Mesothelial cell of epicardium (in vitro differentiated cells): ENCODE measurements at regions not wholly inside any gene's neighbourhood (a gene's known extent, or its start where the extent isn't known, plus 50 kb on each side); places are given as distances from the start of the nearest gene placed in this dataset.

ENCODE experiments used
- DNase-seq, 2 experiments: peaks; one replicate each; pipeline ENCODE4 v3.0.0; 2021; ENCODE audit warnings: low spot score in 2 of 2; ENCODE audit not compliant: unreplicated experiment in 2 of 2
- H3K27ac Mint-ChIP-seq: 2 replicates; pipeline ENCODE4 v1.8.0; 2021; ENCODE audit warnings: mixed read lengths
- H3K27me3 Mint-ChIP-seq: 2 replicates; pipeline ENCODE4 v1.8.0; 2021; ENCODE audit warnings: low read depth, mixed read lengths
- H3K36me3 Mint-ChIP-seq: 2 replicates; pipeline ENCODE4 v1.8.0; 2021; ENCODE audit warnings: mixed read lengths
- H3K4me1 Mint-ChIP-seq: 2 replicates; pipeline ENCODE4 v1.8.0; 2021; ENCODE audit warnings: mixed read lengths
- H3K4me3 Mint-ChIP-seq: 2 replicates; pipeline ENCODE4 v1.8.0; 2021; ENCODE audit warnings: mild to moderate bottlenecking, moderate library complexity, mixed read lengths
- H3K9me3 Mint-ChIP-seq: 2 replicates; pipeline ENCODE4 v1.8.0; 2021; ENCODE audit warnings: mixed read lengths
- CTCF ChIP-seq: fragments of 200-600 bp; sonication (generic); IDR thresholded peaks from one replicate; pipeline ENCODE4 v1.5.0; 2021; ENCODE audit warnings: antibody characterized with exemption; ENCODE audit not compliant: unreplicated experiment

GRCh38 chr11:134478611-134479010, 66.6 kb upstream of the B3GAT1 start:
- no peak for TF ChIP-seq CTCF
- Mint-ChIP-seq H3K27ac (no peak overlapping the region), H3K36me3 (no peaks in the 10 kb centered on the region), H3K9me3 (no peaks in the 10 kb centered on the region), H3K4me3 (no peak overlapping the region), H3K4me1 (no peaks in the 10 kb centered on the region), H3K27me3 (peaks cover 78% of the 10 kb centered on the region)
- DNase-seq: no peak

GRCh38 chr11:134478176-134478575, 66.1 kb upstream of the B3GAT1 start:
- no peaks in the 10 kb centered on the region for H3K36me3 Mint-ChIP-seq
- no peak for DNase-seq
- H3K27ac Mint-ChIP-seq: no peak overlapping the region
- H3K9me3 Mint-ChIP-seq: no peaks in the 10 kb centered on the region
- no peaks in the 10 kb centered on the region for H3K4me1 Mint-ChIP-seq
- H3K4me3 Mint-ChIP-seq: no peak overlapping the region
- H3K27me3 Mint-ChIP-seq: peaks cover 81% of the 10 kb centered on the region
- no peak for TF ChIP-seq CTCF

GRCh38 chr11:134477486-134477885, 65.4 kb upstream of the B3GAT1 start:
- peaks cover 83% of the 10 kb centered on the region for H3K27me3 Mint-ChIP-seq
- H3K4me1 Mint-ChIP-seq: no peaks in the 10 kb centered on the region
- no peak overlapping the region for H3K27ac Mint-ChIP-seq
- H3K9me3 Mint-ChIP-seq: no peaks in the 10 kb centered on the region
- no peaks in the 10 kb centered on the region for H3K36me3 Mint-ChIP-seq
- TF ChIP-seq CTCF: no peak
- no peak for DNase-seq
- H3K4me3 Mint-ChIP-seq: no peak overlapping the region

- no peak overlapping the region for H3K4me3 Mint-ChIP-seq
Observed at GRCh38 chr11:134476435-134477021, 64.5 kb upstream of the B3GAT1 start.

GRCh38 chr11:134475951-134476350, 63.9 kb upstream of the B3GAT1 start:
- no peak for DNase-seq
- Mint-ChIP-seq H3K27ac (no peak overlapping the region), H3K4me3 (no peak overlapping the region), H3K27me3 (peaks cover 80% of the 10 kb centered on the region), H3K4me1 (no peaks in the 10 kb centered on the region), H3K36me3 (no peaks in the 10 kb centered on the region), H3K9me3 (no peaks in the 10 kb centered on the region)
- no peak for TF ChIP-seq CTCF

More at GRCh38 chr11:134476435-134477021, 64.5 kb upstream of the B3GAT1 start:
- no peak for TF ChIP-seq CTCF
- Mint-ChIP-seq H3K9me3 (no peaks in the 10 kb centered on the region), H3K27me3 (peaks cover 81% of the 10 kb centered on the region), H3K36me3 (no peaks in the 10 kb centered on the region), H3K27ac (no peak overlapping the region), H3K4me1 (no peaks in the 10 kb centered on the region)
- peak; percentile 46 to 73 for DNase-seq

GRCh38 chr11:134474942-134475341, 62.9 kb upstream of the B3GAT1 start:
- Mint-ChIP-seq H3K4me1 (no peaks in the 10 kb centered on the region), H3K4me3 (no peak overlapping the region), H3K27me3 (peaks cover 72% of the 10 kb centered on the region), H3K27ac (no peak overlapping the region), H3K9me3 (no peaks in the 10 kb centered on the region), H3K36me3 (no peaks in the 10 kb centered on the region)
- DNase-seq: no peak
- no peak for TF ChIP-seq CTCF
